ENCODE measurements at regions not wholly inside any gene's neighbourhood (a gene's known extent, or its start where the extent isn't known, plus 50 kb on each side); places are given as distances from the start of the nearest gene placed in this dataset.

- peak; percentile 52 for DNase-seq
- Histone ChIP-seq H3K4me3 (ENCODE audit: insufficient read depth, low read depth, low read length) (no peak overlapping the region), H3K36me3 (replicated peaks; ENCODE audit: control insufficient read depth, insufficient read depth, low read length) (no peaks in the 10 kb centered on the region), H3K27me3 (ENCODE audit: control insufficient read depth, insufficient read depth, low read length) (no peaks in the 10 kb centered on the region)
Observed at GRCh38 chr15:31236184-31237042, 90.2 kb upstream of the KLF13 start.

DNA sequence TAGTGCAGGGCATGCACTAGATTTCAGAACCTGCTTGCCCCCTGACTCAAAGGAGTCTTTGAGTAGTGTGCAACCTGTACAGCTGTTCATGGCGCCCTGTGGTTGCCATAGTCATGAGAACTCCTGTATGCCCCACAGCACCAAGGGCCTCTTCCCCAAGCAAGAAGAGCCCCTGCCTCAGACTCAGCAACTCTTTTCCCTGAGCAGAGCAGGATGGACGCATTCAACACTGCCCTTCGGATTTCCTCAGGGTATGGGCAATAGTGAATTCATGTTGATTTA lies 89.7 kb upstream of the KLF13 start:
- no peak for DNase-seq
- Histone ChIP-seq H3K27me3 (ENCODE audit: control insufficient read depth, insufficient read depth, low read length) (no peaks in the 10 kb centered on the region), H3K36me3 (replicated peaks; ENCODE audit: control insufficient read depth, insufficient read depth, low read length) (no peaks in the 10 kb centered on the region), H3K4me3 (ENCODE audit: insufficient read depth, low read depth, low read length) (no peak overlapping the region)

DNA sequence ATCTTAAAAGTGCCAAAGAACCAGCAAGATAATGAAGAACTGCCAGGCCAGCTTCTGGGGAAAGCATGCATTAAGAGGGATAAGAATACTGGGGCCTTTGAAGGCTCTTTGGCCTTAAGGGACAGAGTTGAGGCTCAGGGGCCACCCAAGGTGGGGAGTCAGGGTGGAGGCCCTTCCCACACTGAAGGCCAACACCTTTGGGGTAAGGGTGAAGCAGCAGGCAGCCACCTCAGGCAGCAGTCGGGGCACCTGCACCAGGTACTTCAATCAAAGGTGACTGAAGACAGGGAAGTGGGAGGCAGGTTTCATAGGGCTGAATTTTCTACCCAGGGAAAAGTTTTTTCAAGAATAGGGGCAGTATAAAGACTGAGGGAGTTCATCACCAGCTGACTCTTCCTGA lies 87.7 kb upstream of the KLF13 start:
- Histone ChIP-seq H3K36me3 (replicated peaks; ENCODE audit: control insufficient read depth, insufficient read depth, low read length) (no peaks in the 10 kb centered on the region), H3K4me3 (ENCODE audit: insufficient read depth, low read depth, low read length) (no peak overlapping the region), H3K27me3 (ENCODE audit: control insufficient read depth, insufficient read depth, low read length) (no peaks in the 10 kb centered on the region)
- DNase-seq: no peak

DNA sequence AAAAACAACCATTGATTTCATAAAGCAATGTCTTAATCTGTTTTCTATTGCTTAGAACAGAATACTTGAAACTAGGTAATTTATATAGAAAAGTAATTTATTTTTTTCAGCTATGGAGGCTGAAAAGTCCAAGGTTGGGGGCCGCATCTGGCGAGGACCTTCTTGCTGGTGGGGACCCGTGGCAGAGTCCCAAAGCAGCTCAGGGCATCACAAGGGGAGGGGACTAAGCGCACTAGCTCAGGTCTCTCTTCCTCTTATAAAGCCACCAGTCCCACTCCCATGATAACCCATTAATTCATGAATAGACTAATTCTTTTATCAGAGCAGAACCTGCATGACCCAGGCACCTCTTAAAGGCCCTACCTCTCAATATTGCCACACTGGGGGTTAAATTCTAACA lies 87.2 kb upstream of the KLF13 start:
- Histone ChIP-seq H3K36me3 (replicated peaks; ENCODE audit: control insufficient read depth, insufficient read depth, low read length) (no peaks in the 10 kb centered on the region), H3K4me3 (ENCODE audit: insufficient read depth, low read depth, low read length) (no peak overlapping the region), H3K27me3 (ENCODE audit: control insufficient read depth, insufficient read depth, low read length) (no peaks in the 10 kb centered on the region)
- DNase-seq: no peak

DNA sequence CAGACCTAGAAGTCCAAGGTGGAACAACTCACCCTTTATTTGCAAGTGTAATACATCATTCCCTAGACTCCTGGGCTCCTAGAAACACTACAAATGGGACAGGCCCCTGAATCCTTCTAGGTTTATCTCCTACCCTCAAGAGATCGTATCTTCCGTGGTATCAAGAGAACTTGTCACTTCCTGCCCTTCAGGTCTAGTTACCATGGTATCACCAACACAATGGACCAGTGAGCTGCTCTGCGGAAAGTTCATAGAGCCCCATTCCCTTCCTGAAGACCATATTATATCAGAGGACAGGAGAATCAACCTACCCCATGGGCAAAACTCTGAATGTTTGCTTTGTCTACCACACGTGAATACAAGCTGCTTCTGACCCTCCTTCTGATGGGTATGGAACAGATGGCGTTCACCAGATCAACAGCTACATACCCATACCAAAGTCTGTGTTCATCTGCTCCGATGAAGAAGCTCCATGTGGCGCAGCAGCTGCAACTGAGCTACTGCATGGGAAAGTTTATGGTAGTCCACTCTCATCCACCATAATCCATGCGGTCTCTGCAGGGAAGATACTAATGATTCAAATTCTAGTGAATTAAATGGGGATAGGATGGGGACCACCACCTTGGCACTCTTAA lies 84.6 kb upstream of the KLF13 start:
- DNase-seq: no peak
- Histone ChIP-seq H3K36me3 (replicated peaks; ENCODE audit: control insufficient read depth, insufficient read depth, low read length) (no peaks in the 10 kb centered on the region), H3K27me3 (ENCODE audit: control insufficient read depth, insufficient read depth, low read length) (no peaks in the 10 kb centered on the region), H3K4me3 (ENCODE audit: insufficient read depth, low read depth, low read length) (no peak overlapping the region)

GRCh38 chr15:31243895-31244294 lies 82.7 kb upstream of the KLF13 start:
- DNase-seq: no peak
- Histone ChIP-seq H3K4me3 (ENCODE audit: insufficient read depth, low read depth, low read length) (no peak overlapping the region), H3K27me3 (ENCODE audit: control insufficient read depth, insufficient read depth, low read length) (no peaks in the 10 kb centered on the region), H3K36me3 (replicated peaks; ENCODE audit: control insufficient read depth, insufficient read depth, low read length) (no peaks in the 10 kb centered on the region)

GRCh38 chr15:31245135-31245689 lies 81.4 kb upstream of the KLF13 start:
- no peak overlapping the region for H3K4me3 ChIP-seq (ENCODE audit: insufficient read depth, low read depth, low read length)
- no peaks in the 10 kb centered on the region for H3K36me3 ChIP-seq (replicated peaks; ENCODE audit: control insufficient read depth, insufficient read depth, low read length)
- H3K27me3 ChIP-seq (ENCODE audit: control insufficient read depth, insufficient read depth, low read length): no peaks in the 10 kb centered on the region
- no peak for DNase-seq

GRCh38 chr15:31245756-31246155 lies 80.9 kb upstream of the KLF13 start:
- Histone ChIP-seq H3K36me3 (replicated peaks; ENCODE audit: control insufficient read depth, insufficient read depth, low read length) (no peaks in the 10 kb centered on the region), H3K4me3 (ENCODE audit: insufficient read depth, low read depth, low read length) (no peak overlapping the region), H3K27me3 (ENCODE audit: control insufficient read depth, insufficient read depth, low read length) (no peaks in the 10 kb centered on the region)
- DNase-seq: no peak

DNA sequence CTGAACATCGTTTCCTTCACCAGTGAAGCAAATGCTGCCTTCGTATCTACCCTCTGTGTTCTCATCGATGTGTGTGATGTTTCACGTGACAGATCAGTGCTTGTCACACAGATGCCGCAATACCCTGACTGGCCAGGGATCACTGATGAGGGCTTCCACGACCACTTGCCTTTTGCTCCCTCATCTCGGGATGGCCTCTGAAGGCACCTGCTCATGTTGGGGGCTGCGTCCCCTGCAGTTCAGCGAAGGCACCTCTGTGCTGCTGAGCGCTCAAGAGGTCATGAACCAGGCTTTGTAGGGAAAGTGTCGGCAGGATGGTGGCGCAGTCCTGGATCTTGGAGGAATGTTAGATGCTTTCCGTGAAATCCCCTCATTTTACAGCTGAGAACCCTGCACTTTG lies 79.2 kb upstream of the KLF13 start:
- H3K27me3 ChIP-seq (ENCODE audit: control insufficient read depth, insufficient read depth, low read length): no peaks in the 10 kb centered on the region
- H3K4me3 ChIP-seq (ENCODE audit: insufficient read depth, low read depth, low read length): no peak overlapping the region
- DNase-seq: no peak
- H3K36me3 ChIP-seq (replicated peaks; ENCODE audit: control insufficient read depth, insufficient read depth, low read length): no peaks in the 10 kb centered on the region

- Histone ChIP-seq H3K27me3 (ENCODE audit: control insufficient read depth, insufficient read depth, low read length) (no peaks in the 10 kb centered on the region), H3K36me3 (replicated peaks; ENCODE audit: control insufficient read depth, insufficient read depth, low read length) (no peaks in the 10 kb centered on the region), H3K4me3 (ENCODE audit: insufficient read depth, low read depth, low read length) (no peak overlapping the region)
- no peak for DNase-seq
Observed at GRCh38 chr15:31248263-31248662, 78.4 kb upstream of the KLF13 start.

DNA sequence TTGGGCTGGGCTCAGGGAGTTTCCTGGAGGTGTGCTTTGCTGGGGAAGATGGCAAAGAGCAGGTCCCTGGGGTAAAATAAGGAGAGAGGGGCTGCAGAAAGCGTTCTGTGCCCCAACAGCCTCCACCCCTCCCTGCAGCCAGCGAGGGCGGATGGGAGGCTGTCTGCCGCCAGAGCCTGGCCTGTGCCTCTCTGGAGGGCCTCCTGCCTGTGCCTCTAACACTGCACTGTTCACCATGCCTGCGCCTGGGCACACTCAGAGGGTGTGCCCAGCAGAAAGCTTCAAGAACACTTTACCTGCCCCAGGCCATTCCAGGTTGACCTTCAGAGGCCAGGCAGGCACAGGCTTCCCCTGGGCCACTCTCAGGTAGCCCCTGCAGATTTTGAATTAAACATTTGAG lies 77.7 kb upstream of the KLF13 start:
- Histone ChIP-seq H3K27me3 (ENCODE audit: control insufficient read depth, insufficient read depth, low read length) (no peaks in the 10 kb centered on the region), H3K36me3 (replicated peaks; ENCODE audit: control insufficient read depth, insufficient read depth, low read length) (no peaks in the 10 kb centered on the region), H3K4me3 (ENCODE audit: insufficient read depth, low read depth, low read length) (no peak overlapping the region)
- DNase-seq: no peak

GRCh38 chr15:31250033-31250432 lies 76.6 kb upstream of the KLF13 start:
- DNase-seq: no peak
- no peaks in the 10 kb centered on the region for H3K36me3 ChIP-seq (replicated peaks; ENCODE audit: control insufficient read depth, insufficient read depth, low read length)
- H3K4me3 ChIP-seq (ENCODE audit: insufficient read depth, low read depth, low read length): no peak overlapping the region
- no peaks in the 10 kb centered on the region for H3K27me3 ChIP-seq (ENCODE audit: control insufficient read depth, insufficient read depth, low read length)

- H3K4me3 ChIP-seq (ENCODE audit: insufficient read depth, low read depth, low read length): no peak overlapping the region
- no peaks in the 10 kb centered on the region for H3K27me3 ChIP-seq (ENCODE audit: control insufficient read depth, insufficient read depth, low read length)
- no peak for DNase-seq
- H3K36me3 ChIP-seq (replicated peaks; ENCODE audit: control insufficient read depth, insufficient read depth, low read length): no peaks in the 10 kb centered on the region
Observed at GRCh38 chr15:31251165-31251564, 75.5 kb upstream of the KLF13 start.

- no peak for DNase-seq
- Histone ChIP-seq H3K27me3 (ENCODE audit: control insufficient read depth, insufficient read depth, low read length) (no peaks in the 10 kb centered on the region), H3K4me3 (ENCODE audit: insufficient read depth, low read depth, low read length) (no peak overlapping the region), H3K36me3 (replicated peaks; ENCODE audit: control insufficient read depth, insufficient read depth, low read length) (no peaks in the 10 kb centered on the region)
Observed at GRCh38 chr15:31252171-31252785, 74.4 kb upstream of the KLF13 start.
